OCI-LY7 (cell line): ENCODE measurements at regions not wholly inside any gene's neighbourhood (a gene's known extent, or its start where the extent isn't known, plus 50 kb on each side); places are given as distances from the start of the nearest gene placed in this dataset.
"Not testable (repeated sequence)": the region's sequence is repeated elsewhere in the genome, so short reads cannot be mapped to it uniquely, and the experiment has no call there.

Source experiments
- BruUV-seq: library from RNA; stranded (reverse); fragments of 400-500 nt; replicated peaks from 2 replicates; lab custom pipeline; 2021; lab: Mats Ljungman, UMichigan
- CTCF ChIA-PET: fragments of 300-600 bp; sonication (Branson Sonifier 250); formaldehyde crosslinking; loops from one replicate; lab custom pipeline; 2022; ENCODE audit warnings: antibody characterized with exemption; ENCODE audit not compliant: unreplicated experiment; lab: Charles Lee
- POLR2A ChIA-PET: fragments of 300-600 bp; sonication (Branson Sonifier 250); formaldehyde crosslinking; loops from one replicate; lab custom pipeline; 2022; ENCODE audit warnings: antibody characterized with exemption; lab: Charles Lee
- DNase-seq: peaks from one replicate; pipeline ENCODE4 v3.0.0-alpha.2; 2015; ENCODE audit warnings: low spot score
- H2AFZ ChIP-seq: fragments of 200-600 bp; sonication (generic), shearing (Covaris generic); 2 replicates; pipeline ENCODE4 v1.6.1; 2014; ENCODE audit warnings: mild to moderate bottlenecking, antibody characterized with exemption, low read length, moderate library complexity
- H3K27ac ChIP-seq: fragments of 200-600 bp; sonication (generic); 2 replicates; pipeline ENCODE4 v1.5.1; 2014; ENCODE audit warnings: mixed run types, low read depth, mild to moderate bottlenecking, moderate library complexity, low read length, inconsistent platforms; ENCODE audit not compliant: poor library complexity, severe bottlenecking
- H3K36me3 ChIP-seq: fragments of 200-600 bp; sonication (generic); 2 replicates; pipeline ENCODE4 v1.6.1; 2014; ENCODE audit warnings: mild to moderate bottlenecking, antibody characterized with exemption, low read length, moderate library complexity, mixed read lengths; ENCODE audit not compliant: insufficient read depth
- H3K4me1 ChIP-seq: fragments of 200-600 bp; sonication (generic); 2 replicates; pipeline ENCODE4 v1.5.1; 2014; ENCODE audit warnings: mild to moderate bottlenecking, low read length; ENCODE audit not compliant: insufficient read depth, poor library complexity, severe bottlenecking
- H3K4me2 ChIP-seq: fragments of 200-600 bp; sonication (generic); 2 replicates; pipeline ENCODE4 v1.6.1; 2014; ENCODE audit warnings: mild to moderate bottlenecking, low read length
- H3K4me3 ChIP-seq: fragments of 200-600 bp; sonication (generic); 2 replicates; pipeline ENCODE4 v1.5.1; 2014; ENCODE audit warnings: mild to moderate bottlenecking, low read depth, low read length; ENCODE audit not compliant: poor library complexity, severe bottlenecking
- H3K79me2 ChIP-seq: fragments of 200-600 bp; sonication (generic); 2 replicates; pipeline ENCODE4 v1.6.1; 2016; ENCODE audit warnings: low read depth, mild to moderate bottlenecking, low read length, moderate library complexity, mixed read lengths; ENCODE audit not compliant: insufficient read depth
- H3K9me2 ChIP-seq: fragments of 200-600 bp; sonication (generic); 2 replicates; pipeline ENCODE4 v1.6.1; 2016; ENCODE audit warnings: mild to moderate bottlenecking, low read length, mixed read lengths; ENCODE audit not compliant: insufficient read depth
- H3K9me3 ChIP-seq: fragments of 200-600 bp; sonication (generic); 2 replicates; pipeline ENCODE4 v1.6.1; 2014; ENCODE audit warnings: mild to moderate bottlenecking, mixed run types, low read length, mixed read lengths
- H4K20me1 ChIP-seq: fragments of 200-600 bp; sonication (generic); 2 replicates; pipeline ENCODE4 v1.6.1; 2014; ENCODE audit warnings: mild to moderate bottlenecking, antibody characterized with exemption, low read length, moderate library complexity, mixed read lengths; ENCODE audit not compliant: insufficient read depth
- intact Hi-C: fragments of 100-400 bp; cut with micrococcal nuclease; formaldehyde crosslinking; loops from one replicate; pipeline ENCODE4 v1.10.0; 2022; ENCODE audit not compliant: unreplicated experiment
- TF ChIP-seq, protein P1 (sequence below): fragments of 200-600 bp; sonication (generic); conservative IDR thresholded peaks from 2 replicates; pipeline ENCODE4 v1.5.1; 2014; ENCODE audit warnings: mild to moderate bottlenecking, antibody characterized with exemption, low read length, moderate library complexity, mixed read lengths

DNA sequence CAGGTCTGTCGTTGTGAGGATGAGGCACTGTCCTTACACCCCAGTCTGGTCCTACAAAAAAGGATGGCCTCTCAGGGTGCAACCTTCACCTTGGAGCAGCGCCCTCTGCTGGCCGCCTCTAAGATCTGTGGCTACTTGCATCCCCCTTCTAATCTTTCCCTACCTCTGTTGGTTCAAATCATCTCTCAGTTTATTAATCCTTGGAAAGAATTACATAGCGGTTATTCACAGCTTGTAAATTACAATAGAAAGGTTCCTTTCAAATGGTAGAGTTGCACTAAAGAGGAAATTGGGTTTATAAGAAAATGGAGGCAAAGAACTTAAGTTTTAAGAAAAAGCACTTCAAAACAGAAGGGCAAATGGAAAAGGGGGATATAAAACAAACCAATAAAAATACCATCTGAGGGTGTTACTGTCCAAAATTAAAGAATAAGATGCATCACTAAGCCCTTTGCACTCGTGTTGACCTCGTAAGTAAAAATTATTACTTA lies 102.0 kb upstream of the PLEKHM1 start:
- TF ChIP-seq, protein P1, sequence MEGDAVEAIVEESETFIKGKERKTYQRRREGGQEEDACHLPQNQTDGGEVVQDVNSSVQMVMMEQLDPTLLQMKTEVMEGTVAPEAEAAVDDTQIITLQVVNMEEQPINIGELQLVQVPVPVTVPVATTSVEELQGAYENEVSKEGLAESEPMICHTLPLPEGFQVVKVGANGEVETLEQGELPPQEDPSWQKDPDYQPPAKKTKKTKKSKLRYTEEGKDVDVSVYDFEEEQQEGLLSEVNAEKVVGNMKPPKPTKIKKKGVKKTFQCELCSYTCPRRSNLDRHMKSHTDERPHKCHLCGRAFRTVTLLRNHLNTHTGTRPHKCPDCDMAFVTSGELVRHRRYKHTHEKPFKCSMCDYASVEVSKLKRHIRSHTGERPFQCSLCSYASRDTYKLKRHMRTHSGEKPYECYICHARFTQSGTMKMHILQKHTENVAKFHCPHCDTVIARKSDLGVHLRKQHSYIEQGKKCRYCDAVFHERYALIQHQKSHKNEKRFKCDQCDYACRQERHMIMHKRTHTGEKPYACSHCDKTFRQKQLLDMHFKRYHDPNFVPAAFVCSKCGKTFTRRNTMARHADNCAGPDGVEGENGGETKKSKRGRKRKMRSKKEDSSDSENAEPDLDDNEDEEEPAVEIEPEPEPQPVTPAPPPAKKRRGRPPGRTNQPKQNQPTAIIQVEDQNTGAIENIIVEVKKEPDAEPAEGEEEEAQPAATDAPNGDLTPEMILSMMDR: peak; percentile 72
- H3K79me2 ChIP-seq, CTCF ChIA-PET, H4K20me1 ChIP-seq, H2AFZ ChIP-seq, H3K9me3 ChIP-seq, POLR2A ChIA-PET, H3K4me2 ChIP-seq, intact Hi-C loops, H3K27ac ChIP-seq, H3K36me3 ChIP-seq, BruUV-seq, H3K4me1 ChIP-seq, H3K4me3 ChIP-seq, H3K9me2 ChIP-seq: not testable (repeated sequence)
- DNase-seq: peak; percentile 67

DNA sequence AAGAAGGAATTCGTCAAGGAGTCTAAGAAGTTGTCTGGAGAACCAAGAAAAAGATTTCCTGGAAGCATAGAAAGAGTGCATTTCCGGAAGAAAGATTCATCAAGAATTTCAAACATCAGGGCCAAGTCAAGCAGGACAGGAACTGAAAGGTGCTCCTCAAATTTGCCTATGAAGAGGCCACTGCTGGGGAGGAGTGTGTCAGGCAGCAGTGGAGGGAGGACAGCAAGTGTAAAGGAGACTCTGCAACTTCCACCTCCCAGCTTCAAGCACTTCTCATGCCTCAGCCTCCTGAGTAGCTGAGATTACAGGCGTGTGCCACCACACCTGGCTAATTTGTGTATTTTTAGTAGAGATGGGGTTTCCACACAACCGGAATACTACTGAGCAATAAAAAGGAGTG lies 105.8 kb upstream of the PLEKHM1 start:
- H3K4me3 ChIP-seq, H2AFZ ChIP-seq, H3K79me2 ChIP-seq, H3K27ac ChIP-seq, POLR2A ChIA-PET, H4K20me1 ChIP-seq, H3K36me3 ChIP-seq, BruUV-seq, H3K9me3 ChIP-seq, intact Hi-C loops, CTCF ChIA-PET, H3K9me2 ChIP-seq: not testable (repeated sequence)
- peak; percentile 50 for DNase-seq
- Histone ChIP-seq H3K4me1 (peaks cover 14% of the 10 kb centered on the region), H3K4me2 (peak overlapping the region; percentile 29; the same call in 1 of the 2 replicates)

DNA sequence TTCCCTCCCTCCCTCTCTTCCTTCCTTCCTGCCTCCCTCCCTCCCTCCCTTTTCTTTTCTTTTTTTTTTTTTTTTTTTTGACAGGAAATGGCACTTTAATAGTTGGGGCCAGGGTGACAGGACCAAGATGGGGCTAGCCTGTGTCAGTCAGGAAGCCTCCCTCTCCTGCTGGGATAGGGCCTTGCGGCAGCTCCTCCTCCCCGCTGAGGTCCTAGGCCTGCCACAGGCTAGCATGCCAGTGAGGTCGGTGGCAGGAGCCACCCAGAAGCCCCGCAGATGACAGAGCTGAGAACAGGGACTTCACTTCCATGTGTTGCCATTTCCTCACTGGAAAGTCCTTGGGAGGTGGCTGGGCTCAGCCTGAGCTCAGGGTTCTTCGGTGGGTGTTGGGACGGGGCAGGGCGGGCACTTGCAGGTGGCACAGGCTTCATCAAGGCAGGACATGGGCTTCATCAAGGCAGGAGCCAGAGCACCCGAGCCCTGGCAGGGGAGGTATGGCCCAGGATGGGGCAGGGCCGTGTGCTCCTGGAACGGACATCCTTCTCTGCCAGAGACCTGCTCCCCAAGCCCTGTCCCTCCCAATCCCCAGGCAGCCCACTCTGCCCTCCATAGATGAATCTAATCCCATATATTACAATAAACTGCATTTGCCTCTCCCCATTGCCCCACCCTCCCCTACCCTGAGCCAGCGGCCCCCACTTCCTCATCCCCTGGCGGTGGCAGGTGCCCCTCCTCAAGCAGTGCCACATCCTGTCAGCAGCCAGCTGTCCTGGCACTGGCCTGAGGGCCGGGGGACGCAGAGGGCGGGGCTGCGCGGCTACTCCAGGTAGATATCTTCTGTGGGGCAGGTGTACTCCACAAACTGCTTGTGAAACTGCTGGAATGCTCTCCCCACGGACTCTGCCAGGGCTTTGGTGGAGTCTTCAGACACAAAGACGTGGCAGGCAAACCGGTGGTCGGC lies 109.8 kb upstream of the PLEKHM1 start:
- H3K27ac ChIP-seq, POLR2A ChIA-PET, BruUV-seq, H3K79me2 ChIP-seq, DNase-seq, intact Hi-C loops, H3K9me3 ChIP-seq, CTCF ChIA-PET, H3K9me2 ChIP-seq, H3K4me3 ChIP-seq, H4K20me1 ChIP-seq, H3K36me3 ChIP-seq: not testable (repeated sequence)
- 0 out of 2 replicates have a peak overlapping the region, but pooled peaks have one; percentile 32 for H2AFZ ChIP-seq
- H3K4me2 ChIP-seq: peak overlapping the region; percentile 18; the same call in 1 of the 2 replicates
- peaks cover 14% of the 10 kb centered on the region for H3K4me1 ChIP-seq

DNA sequence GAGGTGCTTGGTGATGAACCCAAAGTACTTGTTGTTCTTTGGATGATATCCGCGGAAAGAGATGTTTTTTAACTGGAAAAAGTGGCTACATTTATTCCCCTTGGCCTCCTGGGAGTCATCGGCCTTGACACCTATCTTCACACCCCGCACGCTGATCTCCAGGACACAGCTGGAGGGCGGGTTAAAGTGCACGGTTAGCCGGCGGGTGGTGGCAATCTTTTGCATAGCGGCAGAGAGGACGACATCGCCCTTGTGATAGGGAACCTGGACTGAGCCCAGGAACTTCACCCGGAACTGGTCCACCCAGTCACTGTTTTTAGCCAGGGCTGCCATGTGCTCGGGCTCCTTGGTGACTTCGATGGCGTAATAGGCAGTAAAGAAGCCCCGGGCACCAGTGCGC lies 110.5 kb upstream of the PLEKHM1 start:
- H3K36me3 ChIP-seq, POLR2A ChIA-PET, CTCF ChIA-PET, BruUV-seq, intact Hi-C loops, H2AFZ ChIP-seq, H3K9me3 ChIP-seq, DNase-seq, H3K27ac ChIP-seq, H3K9me2 ChIP-seq, H3K79me2 ChIP-seq, H3K4me3 ChIP-seq, H3K4me2 ChIP-seq, H4K20me1 ChIP-seq: not testable (repeated sequence)
- peaks cover 13% of the 10 kb centered on the region for H3K4me1 ChIP-seq

DNA sequence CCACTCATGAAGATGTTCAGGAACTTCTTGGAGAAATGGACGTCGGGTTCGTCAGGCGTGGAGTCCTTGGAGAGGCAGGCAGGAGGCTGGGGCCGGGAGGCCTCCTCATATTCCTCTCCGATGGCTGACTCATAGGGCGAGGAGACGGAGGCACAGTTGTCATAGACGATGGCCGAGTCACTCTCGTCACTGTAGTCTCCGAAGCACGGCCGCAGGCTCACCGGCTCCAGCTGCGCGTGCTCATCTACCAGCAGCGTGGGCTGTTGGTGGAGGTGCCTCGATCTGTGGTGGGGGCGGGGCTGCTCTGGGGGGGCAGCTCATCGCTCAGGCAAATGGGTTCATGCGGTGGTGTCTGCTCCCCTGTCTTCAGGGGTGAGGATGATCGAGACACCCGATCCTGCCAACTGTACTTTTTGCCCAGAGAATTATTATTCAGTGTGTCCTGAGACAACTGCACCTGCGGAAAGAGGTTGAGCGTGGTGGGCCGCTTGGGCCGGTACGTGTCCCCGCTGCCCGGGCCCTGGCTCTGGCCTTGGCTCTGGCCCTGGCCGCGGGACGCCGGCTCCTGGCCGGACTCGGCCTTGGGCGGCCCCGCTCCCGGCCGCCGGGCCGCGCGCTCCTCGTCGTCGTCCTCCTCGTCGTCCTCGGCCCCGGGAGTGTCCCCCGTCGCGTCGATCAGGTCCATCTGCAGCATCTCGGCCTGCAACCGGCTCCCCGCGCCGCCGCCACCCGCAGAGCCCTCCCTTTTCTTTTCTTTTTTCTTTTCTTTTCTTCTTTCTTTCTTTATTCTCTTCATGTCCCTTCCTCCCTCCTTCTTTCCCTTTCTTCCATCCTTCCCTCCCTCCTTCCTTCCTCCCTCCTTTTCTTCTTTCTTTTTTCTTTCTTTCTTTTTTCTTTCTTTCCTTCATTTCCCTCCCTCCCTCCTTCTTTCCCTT lies 111.4 kb upstream of the PLEKHM1 start:
- POLR2A ChIA-PET, H2AFZ ChIP-seq, H3K79me2 ChIP-seq, DNase-seq, H4K20me1 ChIP-seq, H3K4me1 ChIP-seq, H3K9me2 ChIP-seq, BruUV-seq, H3K27ac ChIP-seq, H3K4me2 ChIP-seq, H3K4me3 ChIP-seq, CTCF ChIA-PET, H3K9me3 ChIP-seq, intact Hi-C loops, H3K36me3 ChIP-seq: not testable (repeated sequence)
